AG09309 (cell line): ENCODE measurements at regions not wholly inside any gene's neighbourhood (a gene's known extent, or its start where the extent isn't known, plus 50 kb on each side); places are given as distances from the start of the nearest gene placed in this dataset.

ENCODE experiments used
- DNase-seq: peaks from one replicate; pipeline ENCODE4 v3.0.0-alpha.2; 2010; ENCODE audit warnings: low read depth
- H3K4me3 ChIP-seq: 2 replicates; pipeline ENCODE4 v1.5.1; 2011; ENCODE audit warnings: mild to moderate bottlenecking, low read depth, low read length, moderate library complexity; ENCODE audit not compliant: control insufficient read depth
- CTCF ChIP-seq: IDR thresholded peaks from 2 replicates; pipeline ENCODE4 v1.5.1; 2011; ENCODE audit warnings: mild to moderate bottlenecking, low read depth, low read length, inconsistent platforms; ENCODE audit not compliant: insufficient read depth, control insufficient read depth; ENCODE audit errors: missing control alignments

- TF ChIP-seq CTCF, result no peak
These were observed 191.5 kb downstream of the ZBBX start for GRCh38 chr3:167188592-167188991.

DNA sequence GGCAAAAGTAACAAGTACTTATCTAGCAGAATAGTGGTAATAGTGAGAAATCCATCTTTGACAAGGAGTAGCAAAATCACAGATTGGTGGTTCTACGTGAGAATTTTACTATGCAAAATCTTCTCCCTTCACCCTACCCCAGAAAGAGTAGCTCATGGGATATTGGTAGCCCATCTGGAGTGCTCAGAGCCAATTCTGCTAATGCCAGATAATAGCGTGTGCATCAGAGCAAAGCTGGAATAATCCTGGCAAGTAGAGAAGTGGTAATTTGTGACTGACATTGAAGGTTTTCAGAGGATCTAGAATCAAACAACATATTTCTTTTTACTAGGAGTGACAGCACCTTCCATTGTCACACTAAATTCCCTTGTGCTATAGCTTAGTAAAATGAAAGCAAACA is 192.9 kb downstream of the ZBBX start:
- no peak for DNase-seq
- no peak for TF ChIP-seq CTCF
- no peak overlapping the region for H3K4me3 ChIP-seq

More at GRCh38 chr3:167188592-167188991, 191.5 kb downstream of the ZBBX start:
- H3K4me3 ChIP-seq, result no peak overlapping the region
- no peak for DNase-seq

DNA sequence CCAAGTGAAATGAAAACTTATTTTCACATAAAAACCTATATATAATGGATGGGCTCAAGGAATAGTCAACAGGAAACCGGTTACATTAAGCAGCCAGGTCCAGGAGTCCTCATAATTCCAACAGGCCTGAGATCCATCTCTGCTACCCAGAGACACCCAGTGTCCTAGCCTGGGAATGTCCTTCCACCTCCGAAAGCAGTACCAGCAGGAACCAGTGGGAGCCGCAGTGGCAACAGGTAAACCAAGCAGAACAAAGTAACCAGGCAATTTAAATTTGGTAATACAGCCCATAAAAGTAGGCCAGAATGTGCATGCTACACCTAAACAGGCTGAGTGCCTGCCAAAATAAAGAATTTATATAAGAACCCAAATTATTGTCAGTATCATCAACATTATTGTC is 195.6 kb downstream of the ZBBX start:
- TF ChIP-seq CTCF, result no peak
- DNase-seq, result no peak
- H3K4me3 ChIP-seq, result no peak overlapping the region

GRCh38 chr3:167172377-167172776 is 207.7 kb downstream of the ZBBX start:
- DNase-seq, result no peak
- no peak for TF ChIP-seq CTCF

DNA sequence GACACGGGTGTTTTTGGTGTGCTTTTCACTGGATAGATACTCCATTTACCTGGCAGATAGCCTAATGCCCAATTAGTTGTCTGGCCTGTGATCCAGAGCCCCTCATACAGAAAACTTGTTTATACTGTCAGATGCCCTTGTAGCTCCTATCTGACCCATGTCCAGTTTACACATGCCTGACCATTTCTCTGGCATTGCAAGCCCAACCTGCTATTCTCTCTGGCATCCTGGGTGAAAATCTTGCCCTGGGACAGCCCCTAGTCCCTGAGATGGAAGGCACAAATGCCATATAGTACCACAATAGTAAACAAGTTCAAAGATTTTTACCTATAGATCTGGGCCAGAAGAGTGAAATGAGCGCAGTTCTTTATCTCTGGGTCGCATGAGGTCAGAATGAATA is 212.6 kb downstream of the ZBBX start:
- no peak for TF ChIP-seq CTCF
- DNase-seq, result no peak
- H3K4me3 ChIP-seq, result no peak overlapping the region

More at GRCh38 chr3:167172377-167172776, 207.7 kb downstream of the ZBBX start:
- no peak overlapping the region for H3K4me3 ChIP-seq

DNA sequence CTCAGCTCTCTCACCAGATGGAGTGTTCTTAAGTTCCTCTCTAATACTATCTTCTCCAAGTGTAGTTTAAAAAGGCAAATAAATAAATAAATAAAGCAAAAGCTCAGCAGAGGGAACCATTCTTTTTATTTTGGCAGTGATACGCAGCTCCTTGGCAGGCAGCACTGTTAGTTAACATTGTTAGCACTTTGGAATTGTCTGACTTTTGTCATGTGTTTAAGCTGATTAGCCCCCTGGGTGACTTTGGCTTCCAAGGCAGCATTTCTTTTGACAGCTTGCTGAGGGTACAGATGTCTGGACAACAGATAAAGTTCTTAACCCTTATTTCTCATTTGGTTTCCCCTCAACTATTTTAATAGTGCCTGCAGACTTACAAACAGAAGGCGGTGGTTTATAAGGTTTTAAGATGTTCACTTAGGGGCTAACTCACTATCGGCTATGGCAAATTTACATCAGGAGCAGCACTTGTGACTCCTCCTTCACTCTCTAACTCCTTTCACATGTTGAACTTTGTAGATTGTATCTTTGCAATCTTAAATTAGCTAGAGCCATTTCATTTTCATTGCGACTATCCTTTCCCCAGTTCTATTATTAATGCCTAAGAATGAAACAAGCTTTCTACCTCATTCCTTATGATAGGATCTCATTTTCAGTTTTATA is 213.4 kb downstream of the ZBBX start:
- TF ChIP-seq CTCF, result no peak
- DNase-seq, result no peak

GRCh38 chr3:167166012-167166411 is 214.1 kb downstream of the ZBBX start:
- DNase-seq, result no peak
- no peak for TF ChIP-seq CTCF
- H3K4me3 ChIP-seq, result no peak overlapping the region

More for the DNA sequence above, 213.4 kb downstream of the ZBBX start:
- H3K4me3 ChIP-seq, result no peak overlapping the region
